Stomach (tissue), 4 donors: ENCODE measurements at regions not wholly inside any gene's neighbourhood (a gene's known extent, or its start where the extent isn't known, plus 50 kb on each side); places are given as distances from the start of the nearest gene placed in this dataset.

ENCODE experiments used
- EP300 ChIP-seq: sonication (generic); formaldehyde crosslinking; IDR thresholded peaks from one replicate; pipeline ENCODE4 v1.6.1; 2017; ENCODE audit warnings: antibody characterized with exemption
- POLR2A ChIP-seq, 4 donors: fragments of 450-650 bp; IDR thresholded peaks; one replicate each; pipeline ENCODE4 v1.6.1; 2016; ENCODE audit warnings: antibody characterized with exemption in 4 of 4, control low read depth in 2 of 4, mild to moderate bottlenecking in 1 of 4, moderate library complexity in 1 of 4
- TF ChIP-seq, protein P1 (sequence below), 7 experiments: fragments of 450-650 bp in 4 of 7; fragments of 200-600 bp in 3 of 7; sonication (generic) in 3 of 7; IDR thresholded peaks; one replicate each; pipeline ENCODE4 v1.5.1; 2016 to 2019; ENCODE audit warnings: antibody characterized with exemption in 7 of 7, control low read depth in 2 of 7, mild to moderate bottlenecking in 1 of 7

DNA sequence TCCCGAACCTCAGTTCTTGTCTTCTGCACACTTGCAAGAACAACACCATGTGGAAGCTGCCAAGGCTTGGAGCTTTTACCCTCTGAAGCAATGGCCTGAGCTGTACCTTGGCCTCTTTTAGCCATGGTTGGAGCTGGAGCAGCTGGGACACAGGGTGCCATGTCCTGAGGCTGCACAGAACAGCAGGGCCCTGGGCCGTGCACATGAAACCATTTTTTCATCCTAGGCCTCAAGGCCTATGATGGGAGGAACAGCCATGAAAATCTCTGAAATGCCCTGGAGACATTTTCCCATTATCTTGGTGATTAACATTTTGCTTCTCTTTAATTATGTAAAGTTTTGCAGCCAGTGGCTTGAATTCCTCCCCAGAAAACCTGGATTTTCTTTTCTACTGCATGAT is 817.8 kb upstream of the CXADR start:
- TF ChIP-seq, protein P1, sequence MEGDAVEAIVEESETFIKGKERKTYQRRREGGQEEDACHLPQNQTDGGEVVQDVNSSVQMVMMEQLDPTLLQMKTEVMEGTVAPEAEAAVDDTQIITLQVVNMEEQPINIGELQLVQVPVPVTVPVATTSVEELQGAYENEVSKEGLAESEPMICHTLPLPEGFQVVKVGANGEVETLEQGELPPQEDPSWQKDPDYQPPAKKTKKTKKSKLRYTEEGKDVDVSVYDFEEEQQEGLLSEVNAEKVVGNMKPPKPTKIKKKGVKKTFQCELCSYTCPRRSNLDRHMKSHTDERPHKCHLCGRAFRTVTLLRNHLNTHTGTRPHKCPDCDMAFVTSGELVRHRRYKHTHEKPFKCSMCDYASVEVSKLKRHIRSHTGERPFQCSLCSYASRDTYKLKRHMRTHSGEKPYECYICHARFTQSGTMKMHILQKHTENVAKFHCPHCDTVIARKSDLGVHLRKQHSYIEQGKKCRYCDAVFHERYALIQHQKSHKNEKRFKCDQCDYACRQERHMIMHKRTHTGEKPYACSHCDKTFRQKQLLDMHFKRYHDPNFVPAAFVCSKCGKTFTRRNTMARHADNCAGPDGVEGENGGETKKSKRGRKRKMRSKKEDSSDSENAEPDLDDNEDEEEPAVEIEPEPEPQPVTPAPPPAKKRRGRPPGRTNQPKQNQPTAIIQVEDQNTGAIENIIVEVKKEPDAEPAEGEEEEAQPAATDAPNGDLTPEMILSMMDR (IDR thresholded peaks at IDR 0.05), result no peak
- TF ChIP-seq POLR2A (IDR thresholded peaks at IDR 0.05), result no peak
- no peak for TF ChIP-seq EP300
